ENCODE measurements at regions not wholly inside any gene's neighbourhood (a gene's known extent, or its start where the extent isn't known, plus 50 kb on each side); places are given as distances from the start of the nearest gene placed in this dataset.
"Not testable (repeated sequence)": the region's sequence is repeated elsewhere in the genome, so short reads cannot be mapped to it uniquely, and the experiment has no call there.

DNA sequence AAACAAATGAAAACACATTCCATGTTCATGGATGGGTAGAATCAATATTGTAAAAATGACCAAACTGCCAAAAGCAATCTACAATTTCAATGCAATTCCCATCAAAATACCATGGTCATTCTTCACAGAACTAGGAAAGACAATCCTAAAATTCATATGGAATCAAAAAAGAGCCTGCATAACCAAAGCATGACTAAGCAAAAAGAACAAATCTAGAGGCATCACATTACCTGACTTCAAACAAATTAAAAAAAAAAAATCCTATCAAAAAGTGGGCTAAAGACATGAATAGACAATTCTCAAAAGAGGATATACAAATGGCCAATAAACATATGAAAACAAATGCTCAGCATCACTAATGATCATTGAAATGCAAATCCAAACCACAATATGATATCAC lies 297.5 kb downstream of the NAF1 start:
- Histone ChIP-seq H3K4me3 (no peak overlapping the region), H3K4me2 (ENCODE audit: unreplicated experiment) (no peak overlapping the region), H3K27ac (no peak overlapping the region), H3K9me2 (ENCODE audit: insufficient read depth) (no peaks in the 10 kb centered on the region), H3K27me3 (replicated peaks; ENCODE audit: insufficient read depth) (no peaks in the 10 kb centered on the region), H3K36me3 (ENCODE audit: low read depth) (no peaks in the 10 kb centered on the region), H3K9me3 (ENCODE audit: low read depth) (no peaks in the 10 kb centered on the region), H3F3A (ENCODE audit: insufficient read depth) (no peaks in the 10 kb centered on the region), H2AFZ (no peak overlapping the region), H3K9ac (no peak overlapping the region), H4K20me1 (ENCODE audit: insufficient read depth) (no peaks in the 10 kb centered on the region), H3K4me1 (ENCODE audit: insufficient read depth) (no peaks in the 10 kb centered on the region), H3K79me2 (ENCODE audit: insufficient read depth) (no peaks in the 10 kb centered on the region)
- in situ Hi-C loops (cut with MboI), result no loop called here
- DNase-seq, result no peak
- no peak for TF ChIP-seq EZH2phosphoT487 (IDR thresholded peaks at IDR 0.05; ENCODE audit: insufficient read depth, low read depth)
- no peak for TF ChIP-seq EZH2 (IDR thresholded peaks at IDR 0.05; ENCODE audit: insufficient read depth, poor library complexity, severe bottlenecking)

DNA sequence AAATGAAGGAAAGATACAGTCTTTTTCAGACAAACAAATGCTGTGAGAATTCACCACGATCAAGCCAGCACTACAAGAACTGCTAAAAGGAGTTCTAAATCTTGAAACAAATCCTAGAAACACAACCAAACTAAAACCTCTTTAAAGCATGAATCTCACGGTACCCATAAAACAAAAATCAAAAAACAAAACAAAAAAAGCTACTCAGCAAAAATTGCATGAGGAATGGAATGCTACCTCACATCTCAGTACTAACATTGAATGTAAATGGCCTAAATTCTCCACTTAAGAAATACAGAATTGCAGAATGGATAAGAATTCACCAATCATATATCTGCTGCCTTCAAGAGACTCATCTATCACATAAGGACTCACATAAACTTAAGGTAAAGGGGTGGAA lies 300.1 kb downstream of the NAF1 start:
- Histone ChIP-seq H3K4me2 (ENCODE audit: unreplicated experiment) (no peak overlapping the region), H3K9ac (no peak overlapping the region), H3F3A (ENCODE audit: insufficient read depth) (no peaks in the 10 kb centered on the region), H3K27me3 (replicated peaks; ENCODE audit: insufficient read depth) (no peaks in the 10 kb centered on the region), H3K27ac (no peak overlapping the region), H3K4me1 (ENCODE audit: insufficient read depth) (no peaks in the 10 kb centered on the region), H3K79me2 (ENCODE audit: insufficient read depth) (no peaks in the 10 kb centered on the region), H2AFZ (no peak overlapping the region), H4K20me1 (ENCODE audit: insufficient read depth) (no peaks in the 10 kb centered on the region), H3K36me3 (ENCODE audit: low read depth) (no peaks in the 10 kb centered on the region), H3K9me3 (ENCODE audit: low read depth) (no peaks in the 10 kb centered on the region), H3K9me2 (ENCODE audit: insufficient read depth) (no peaks in the 10 kb centered on the region), H3K4me3 (no peak overlapping the region)
- DNase-seq, result no peak
- 0 to 7% methylated on average over 2 of the region's 2 CpGs for WGBS, 2 experiments (ENCODE audit: low coverage in 1 of 2, low lambda C conversion rate in 2 of 2, missing lambda C conversion rate in 2 of 2)
- in situ Hi-C loops (cut with MboI), result no loop called here
- no peak for TF ChIP-seq EZH2phosphoT487 (IDR thresholded peaks at IDR 0.05; ENCODE audit: insufficient read depth, low read depth)
- TF ChIP-seq EZH2 (IDR thresholded peaks at IDR 0.05; ENCODE audit: insufficient read depth, poor library complexity, severe bottlenecking), result no peak

DNA sequence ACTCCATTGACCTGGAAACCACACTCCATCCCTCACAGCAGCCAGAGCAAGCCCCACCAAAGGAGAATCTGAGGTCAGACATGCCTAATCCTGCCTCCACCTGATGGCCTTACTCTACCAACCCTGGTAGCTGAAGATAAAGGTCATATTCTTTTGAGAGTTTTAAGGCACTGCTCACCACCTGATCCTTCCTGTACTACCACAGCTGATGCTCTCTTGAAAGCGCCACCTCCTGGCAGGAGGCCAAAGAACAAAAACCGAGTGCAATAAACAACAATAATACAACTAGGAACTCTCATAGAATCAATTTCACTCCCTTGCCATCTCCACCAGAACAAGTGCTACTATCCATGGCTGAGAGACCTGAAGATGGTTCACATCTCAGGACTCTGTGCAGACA lies 301.6 kb downstream of the NAF1 start:
- Histone ChIP-seq H3K4me2 (ENCODE audit: unreplicated experiment) (no peak overlapping the region), H4K20me1 (ENCODE audit: insufficient read depth) (no peaks in the 10 kb centered on the region), H3K27ac (no peak overlapping the region), H2AFZ (no peak overlapping the region), H3K9me3 (ENCODE audit: low read depth) (no peaks in the 10 kb centered on the region), H3K4me3 (no peak overlapping the region), H3K79me2 (ENCODE audit: insufficient read depth) (no peaks in the 10 kb centered on the region), H3K27me3 (replicated peaks; ENCODE audit: insufficient read depth) (no peaks in the 10 kb centered on the region), H3F3A (ENCODE audit: insufficient read depth) (no peaks in the 10 kb centered on the region), H3K9me2 (ENCODE audit: insufficient read depth) (no peaks in the 10 kb centered on the region), H3K36me3 (ENCODE audit: low read depth) (no peaks in the 10 kb centered on the region), H3K9ac (no peak overlapping the region), H3K4me1 (ENCODE audit: insufficient read depth) (no peaks in the 10 kb centered on the region)
- in situ Hi-C loops (cut with MboI), result no loop called here
- WGBS, 2 experiments (ENCODE audit: low coverage in 1 of 2, low lambda C conversion rate in 2 of 2, missing lambda C conversion rate in 2 of 2), result 34 to 38% methylated on average over 2 of the region's 2 CpGs
- TF ChIP-seq EZH2 (IDR thresholded peaks at IDR 0.05; ENCODE audit: insufficient read depth, poor library complexity, severe bottlenecking) (no peak), EZH2phosphoT487 (IDR thresholded peaks at IDR 0.05; ENCODE audit: insufficient read depth, low read depth) (no peak)
- no peak for DNase-seq

DNA sequence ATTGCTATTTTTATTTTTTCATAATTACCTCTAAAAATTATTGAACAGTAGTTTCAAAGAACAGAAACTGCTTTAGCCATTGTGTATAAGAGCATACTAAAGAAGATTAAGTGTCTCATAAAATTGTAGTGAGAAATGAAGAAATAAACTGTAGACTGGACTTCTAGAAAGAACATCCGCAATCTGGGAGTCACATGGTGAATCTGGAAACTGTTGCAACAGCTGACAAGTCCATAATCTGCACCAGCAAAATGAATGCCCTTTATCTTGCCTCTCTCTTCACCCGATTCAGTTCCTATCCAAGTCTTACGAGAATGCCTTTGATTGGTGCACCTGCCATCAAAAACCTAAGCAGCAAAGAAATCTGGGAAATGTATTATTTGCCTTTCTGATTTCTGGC lies 312.9 kb downstream of the NAF1 start:
- H3F3A ChIP-seq (ENCODE audit: insufficient read depth), result no peaks in the 10 kb centered on the region
- no peaks in the 10 kb centered on the region for H4K20me1 ChIP-seq (ENCODE audit: insufficient read depth)
- H3K4me3 ChIP-seq, result no peak overlapping the region
- H3K27ac ChIP-seq, result no peak overlapping the region
- no peak overlapping the region for H3K9ac ChIP-seq
- in situ Hi-C loops (cut with MboI), result no loop called here
- WGBS, 2 experiments (ENCODE audit: low coverage in 1 of 2, low lambda C conversion rate in 2 of 2, missing lambda C conversion rate in 2 of 2), result 9 to 22% methylated on average over 3 of the region's 3 CpGs
- TF ChIP-seq EZH2 (IDR thresholded peaks at IDR 0.05; ENCODE audit: insufficient read depth, poor library complexity, severe bottlenecking), result no peak
- no peak for TF ChIP-seq EZH2phosphoT487 (IDR thresholded peaks at IDR 0.05; ENCODE audit: insufficient read depth, low read depth)
- no peaks in the 10 kb centered on the region for H3K79me2 ChIP-seq (ENCODE audit: insufficient read depth)
- no peaks in the 10 kb centered on the region for H3K4me1 ChIP-seq (ENCODE audit: insufficient read depth)
- H3K27me3 ChIP-seq (replicated peaks; ENCODE audit: insufficient read depth), result no peaks in the 10 kb centered on the region
- no peak overlapping the region for H3K4me2 ChIP-seq (ENCODE audit: unreplicated experiment)
- DNase-seq, result no peak
- no peaks in the 10 kb centered on the region for H3K9me2 ChIP-seq (ENCODE audit: insufficient read depth)
- H3K36me3 ChIP-seq (ENCODE audit: low read depth), result no peaks in the 10 kb centered on the region
- H3K9me3 ChIP-seq (ENCODE audit: low read depth), result no peaks in the 10 kb centered on the region
- no peak overlapping the region for H2AFZ ChIP-seq

DNA sequence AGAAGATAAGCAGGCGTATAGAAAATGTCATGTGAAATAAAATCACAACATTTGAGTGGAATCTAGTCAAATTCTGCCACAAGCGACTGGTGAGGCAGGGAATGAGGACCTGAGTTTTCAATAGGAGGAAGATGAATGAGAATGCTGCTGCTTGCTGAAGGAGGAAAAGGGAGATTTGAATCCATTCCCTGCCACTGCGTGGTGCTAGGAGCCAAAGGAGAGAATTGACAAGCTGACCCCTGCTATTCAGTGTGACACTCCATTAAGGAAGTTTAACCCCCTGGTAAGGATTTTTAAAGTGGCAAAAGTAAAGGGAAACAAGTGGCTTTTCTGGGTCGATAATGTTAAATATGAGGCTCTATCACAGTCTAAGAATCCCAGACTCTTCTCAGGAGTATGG lies 314.0 kb downstream of the NAF1 start:
- in situ Hi-C loops (cut with MboI), result no loop called here
- no peaks in the 10 kb centered on the region for H3F3A ChIP-seq (ENCODE audit: insufficient read depth)
- H3K27me3 ChIP-seq (replicated peaks; ENCODE audit: insufficient read depth), result no peaks in the 10 kb centered on the region
- no peaks in the 10 kb centered on the region for H3K9me3 ChIP-seq (ENCODE audit: low read depth)
- TF ChIP-seq EZH2phosphoT487 (IDR thresholded peaks at IDR 0.05; ENCODE audit: insufficient read depth, low read depth) (no peak), EZH2 (IDR thresholded peaks at IDR 0.05; ENCODE audit: insufficient read depth, poor library complexity, severe bottlenecking) (no peak)
- WGBS, 2 experiments (ENCODE audit: low coverage in 1 of 2, low lambda C conversion rate in 2 of 2, missing lambda C conversion rate in 2 of 2), result 16 to 17% methylated on average over 4 of the region's 4 CpGs
- no peak overlapping the region for H2AFZ ChIP-seq
- H3K79me2 ChIP-seq (ENCODE audit: insufficient read depth), result no peaks in the 10 kb centered on the region
- H3K9ac ChIP-seq, result no peak overlapping the region
- no peak overlapping the region for H3K4me3 ChIP-seq
- no peak overlapping the region for H3K4me2 ChIP-seq (ENCODE audit: unreplicated experiment)
- no peak for DNase-seq
- H3K4me1 ChIP-seq (ENCODE audit: insufficient read depth), result no peaks in the 10 kb centered on the region
- H3K27ac ChIP-seq, result no peak overlapping the region
- no peaks in the 10 kb centered on the region for H3K9me2 ChIP-seq (ENCODE audit: insufficient read depth)
- no peaks in the 10 kb centered on the region for H4K20me1 ChIP-seq (ENCODE audit: insufficient read depth)
- no peaks in the 10 kb centered on the region for H3K36me3 ChIP-seq (ENCODE audit: low read depth)

DNA sequence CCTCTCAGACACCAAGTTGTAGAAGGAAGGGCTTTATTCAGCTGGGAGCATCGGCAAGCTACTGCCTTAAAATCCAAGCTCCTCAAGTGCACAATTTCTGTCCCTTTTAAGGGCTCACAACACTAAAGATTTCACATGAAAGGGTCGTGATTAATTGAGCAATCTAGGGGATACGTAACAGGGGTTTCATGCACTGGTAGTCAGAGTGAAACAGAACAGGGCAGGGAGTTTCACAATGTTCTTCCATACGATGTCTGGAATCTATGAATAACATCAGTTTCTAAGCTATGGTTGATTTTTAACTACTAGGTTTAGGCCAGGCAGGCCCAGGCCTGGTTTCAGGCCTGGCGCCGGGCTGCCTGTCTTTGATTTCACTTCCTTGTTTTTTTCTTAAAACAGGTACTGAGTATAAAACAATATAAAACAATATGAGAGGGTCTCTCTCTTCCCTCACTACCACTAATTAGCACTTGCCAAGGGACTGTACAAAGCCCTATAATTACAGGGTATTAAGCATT lies 315.4 kb downstream of the NAF1 start:
- H3K27me3 ChIP-seq (replicated peaks; ENCODE audit: insufficient read depth); H3K4me1 ChIP-seq (ENCODE audit: insufficient read depth); H3K9ac ChIP-seq; H3K27ac ChIP-seq; H3F3A ChIP-seq (ENCODE audit: insufficient read depth); H3K9me3 ChIP-seq (ENCODE audit: low read depth); H4K20me1 ChIP-seq (ENCODE audit: insufficient read depth); H3K36me3 ChIP-seq (ENCODE audit: low read depth); H3K79me2 ChIP-seq (ENCODE audit: insufficient read depth); H3K9me2 ChIP-seq (ENCODE audit: insufficient read depth); H3K4me3 ChIP-seq; in situ Hi-C loops (cut with MboI); H3K4me2 ChIP-seq (ENCODE audit: unreplicated experiment); DNase-seq; H2AFZ ChIP-seq: not testable (repeated sequence)
- 11 to 17% methylated on average over 6 of the region's 6 CpGs for WGBS, 2 experiments (ENCODE audit: low coverage in 1 of 2, low lambda C conversion rate in 2 of 2, missing lambda C conversion rate in 2 of 2)
